DND-41 (cell line): ENCODE measurements at regions not wholly inside any gene's neighbourhood (a gene's known extent, or its start where the extent isn't known, plus 50 kb on each side); places are given as distances from the start of the nearest gene placed in this dataset.

ENCODE experiments used
- ATAC-seq: fragments of 200-7000 bp; cut with Tn5 transposase; 3 replicates; pipeline ENCODE4 v1.9.1; 2021; ENCODE audit warnings: low read depth; ENCODE audit not compliant: insufficient read depth
- DNase-seq: peaks from one replicate; pipeline ENCODE4 v3.0.0-alpha.2; 2020
- H2AFZ ChIP-seq: 2 replicates; pipeline ENCODE4 v1.6.0; 2012; ENCODE audit warnings: low read depth, low read length
- H3K27ac ChIP-seq: 2 replicates; pipeline ENCODE4 v1.5.1; 2012; ENCODE audit warnings: low read length, inconsistent platforms
- H3K27me3 ChIP-seq: fragments of 200-600 bp; sonication (generic); 2 replicates; pipeline ENCODE4 v1.6.0; 2012; ENCODE audit warnings: low read length, mild to moderate bottlenecking, inconsistent platforms; ENCODE audit not compliant: insufficient read depth, poor library complexity
- H3K36me3 ChIP-seq: 2 replicates; pipeline ENCODE4 v1.5.1; 2012; ENCODE audit warnings: low read length, inconsistent platforms; ENCODE audit not compliant: insufficient read depth
- H3K4me1 ChIP-seq: 2 replicates; pipeline ENCODE4 v1.5.1; 2012; ENCODE audit warnings: mild to moderate bottlenecking, low read length; ENCODE audit not compliant: insufficient read depth
- H3K4me2 ChIP-seq: 2 replicates; pipeline ENCODE4 v1.6.0; 2012; ENCODE audit warnings: mild to moderate bottlenecking, moderate library complexity, low read length, inconsistent platforms; ENCODE audit not compliant: insufficient read depth
- H3K4me3 ChIP-seq, 2 experiments: fragments of 200-600 bp in 1 of 2; shearing (Covaris generic) in 1 of 2; 2 replicates each; pipeline ENCODE4 v1.5.1; 2012 to 2016; ENCODE audit warnings: inconsistent platforms in 2 of 2, low read length in 2 of 2, mild to moderate bottlenecking in 2 of 2, low read depth in 1 of 2, moderate library complexity in 1 of 2
- H3K79me2 ChIP-seq: 2 replicates; pipeline ENCODE4 v1.6.0; 2012; ENCODE audit warnings: low read length, inconsistent platforms; ENCODE audit not compliant: insufficient read depth
- H3K9ac ChIP-seq: 2 replicates; pipeline ENCODE4 v1.6.0; 2012; ENCODE audit warnings: low read depth, mild to moderate bottlenecking, inconsistent platforms, low read length, moderate library complexity
- H3K9me3 ChIP-seq: 2 replicates; pipeline ENCODE4 v1.5.1; 2012; ENCODE audit warnings: low read length, moderate library complexity, mild to moderate bottlenecking, inconsistent platforms; ENCODE audit not compliant: insufficient read depth, severe bottlenecking
- H4K20me1 ChIP-seq: 2 replicates; pipeline ENCODE4 v1.6.0; 2012; ENCODE audit warnings: low read length; ENCODE audit not compliant: insufficient read depth
- EZH2 ChIP-seq: IDR thresholded peaks from 3 replicates; pipeline ENCODE4 v1.6.1; 2012; ENCODE audit warnings: borderline replicate concordance, low read depth, mild to moderate bottlenecking, moderate library complexity, low read length, inconsistent platforms; ENCODE audit not compliant: severe bottlenecking
- TF ChIP-seq, protein P1 (sequence below): IDR thresholded peaks from 2 replicates; pipeline ENCODE4 v1.5.1; 2012; ENCODE audit warnings: borderline replicate concordance, low read length, moderate library complexity, mild to moderate bottlenecking; ENCODE audit not compliant: poor library complexity, severe bottlenecking; ENCODE audit errors: extremely low read depth

DNA sequence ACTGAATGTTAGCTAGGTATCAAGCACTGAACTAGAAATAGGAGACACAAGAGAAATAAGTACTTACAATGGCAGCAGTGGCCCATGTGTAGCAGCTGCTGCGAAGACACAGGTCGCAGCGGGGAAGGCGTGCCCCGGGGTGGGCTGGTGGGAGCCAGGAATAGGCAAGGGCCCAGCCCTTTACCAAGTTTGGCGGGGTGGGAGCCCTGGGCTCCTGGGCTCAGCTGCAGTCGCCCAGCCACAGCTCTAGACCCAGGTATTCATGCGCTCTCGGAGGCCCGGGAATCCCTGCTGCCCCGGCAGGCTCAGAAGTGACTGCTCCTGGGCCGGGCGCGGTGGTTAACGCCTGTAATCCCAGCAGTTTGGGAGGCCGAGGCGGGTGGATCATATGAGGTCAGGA lies 1287.3 kb downstream of the CNTNAP5 start:
- no peaks in the 10 kb centered on the region for H4K20me1 ChIP-seq
- H3K9me3 ChIP-seq, result no peaks in the 10 kb centered on the region
- no peak overlapping the region for H2AFZ ChIP-seq
- H3K79me2 ChIP-seq, result no peaks in the 10 kb centered on the region
- no peaks in the 10 kb centered on the region for H3K36me3 ChIP-seq
- no peak overlapping the region for H3K27ac ChIP-seq
- no peak for DNase-seq
- no peaks in the 10 kb centered on the region for H3K4me1 ChIP-seq
- H3K9ac ChIP-seq, result no peak overlapping the region
- ATAC-seq, result no peak
- no peaks in the 10 kb centered on the region for H3K27me3 ChIP-seq
- no peak overlapping the region for H3K4me3 ChIP-seq
- TF ChIP-seq, protein P1, sequence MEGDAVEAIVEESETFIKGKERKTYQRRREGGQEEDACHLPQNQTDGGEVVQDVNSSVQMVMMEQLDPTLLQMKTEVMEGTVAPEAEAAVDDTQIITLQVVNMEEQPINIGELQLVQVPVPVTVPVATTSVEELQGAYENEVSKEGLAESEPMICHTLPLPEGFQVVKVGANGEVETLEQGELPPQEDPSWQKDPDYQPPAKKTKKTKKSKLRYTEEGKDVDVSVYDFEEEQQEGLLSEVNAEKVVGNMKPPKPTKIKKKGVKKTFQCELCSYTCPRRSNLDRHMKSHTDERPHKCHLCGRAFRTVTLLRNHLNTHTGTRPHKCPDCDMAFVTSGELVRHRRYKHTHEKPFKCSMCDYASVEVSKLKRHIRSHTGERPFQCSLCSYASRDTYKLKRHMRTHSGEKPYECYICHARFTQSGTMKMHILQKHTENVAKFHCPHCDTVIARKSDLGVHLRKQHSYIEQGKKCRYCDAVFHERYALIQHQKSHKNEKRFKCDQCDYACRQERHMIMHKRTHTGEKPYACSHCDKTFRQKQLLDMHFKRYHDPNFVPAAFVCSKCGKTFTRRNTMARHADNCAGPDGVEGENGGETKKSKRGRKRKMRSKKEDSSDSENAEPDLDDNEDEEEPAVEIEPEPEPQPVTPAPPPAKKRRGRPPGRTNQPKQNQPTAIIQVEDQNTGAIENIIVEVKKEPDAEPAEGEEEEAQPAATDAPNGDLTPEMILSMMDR, result no peak
- no peak for TF ChIP-seq EZH2
- no peak overlapping the region for H3K4me2 ChIP-seq

DNA sequence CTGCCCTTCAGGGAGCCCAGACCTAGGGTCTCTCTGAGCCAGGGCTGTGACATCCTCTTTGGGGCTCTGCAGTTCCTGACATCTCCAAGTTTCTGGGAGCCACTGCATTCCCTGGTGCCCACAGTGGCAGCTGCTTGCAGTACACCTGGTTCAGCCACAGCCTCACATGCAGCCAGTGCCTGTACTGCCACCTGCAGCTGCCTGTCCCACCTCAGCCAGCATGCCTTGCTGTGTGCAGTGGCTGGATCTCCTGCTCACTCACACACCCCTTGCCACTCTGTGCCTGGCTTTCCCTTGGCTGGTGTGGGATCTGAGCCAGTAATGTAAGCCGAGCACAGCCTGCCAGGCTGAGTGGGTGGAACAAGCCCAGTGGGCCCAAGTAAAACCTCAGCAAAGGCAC lies 1288.7 kb downstream of the CNTNAP5 start:
- Histone ChIP-seq H3K36me3 (no peaks in the 10 kb centered on the region), H3K4me2 (no peak overlapping the region), H3K79me2 (no peaks in the 10 kb centered on the region), H3K4me1 (no peaks in the 10 kb centered on the region), H3K9me3 (no peaks in the 10 kb centered on the region), H2AFZ (no peak overlapping the region), H3K27me3 (no peaks in the 10 kb centered on the region), H3K9ac (no peak overlapping the region), H4K20me1 (no peaks in the 10 kb centered on the region), H3K4me3 (no peak overlapping the region), H3K27ac (no peak overlapping the region)
- DNase-seq, result no peak
- TF ChIP-seq EZH2, result no peak
- TF ChIP-seq, protein P1, result no peak
- ATAC-seq, result no peak

DNA sequence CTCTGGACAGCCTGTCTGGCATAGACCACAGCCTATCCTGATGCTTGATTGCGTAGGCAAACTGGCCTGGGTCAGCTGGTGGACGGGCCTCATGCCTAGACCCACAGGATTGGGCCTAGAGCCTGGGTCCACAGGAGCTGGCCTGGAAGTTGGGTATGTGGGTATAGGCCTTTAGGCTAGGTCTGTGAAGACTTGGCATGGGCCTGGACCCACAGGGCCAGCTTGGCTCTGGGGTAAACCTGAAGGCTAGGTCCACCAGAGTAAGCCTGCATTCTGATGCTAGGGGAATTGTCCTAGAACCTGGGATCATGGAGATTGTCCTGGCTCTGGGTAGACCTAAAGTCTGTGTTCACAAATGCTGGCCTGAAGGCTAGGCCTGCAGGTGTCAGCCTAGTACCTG lies 1293.7 kb downstream of the CNTNAP5 start:
- no peak overlapping the region for H3K9ac ChIP-seq
- no peak overlapping the region for H2AFZ ChIP-seq
- no peaks in the 10 kb centered on the region for H3K36me3 ChIP-seq
- H3K79me2 ChIP-seq, result no peaks in the 10 kb centered on the region
- H3K9me3 ChIP-seq, result no peaks in the 10 kb centered on the region
- no peak overlapping the region for H3K27ac ChIP-seq
- H3K4me3 ChIP-seq, result no peak overlapping the region
- H3K4me2 ChIP-seq, result no peak overlapping the region
- no peak for DNase-seq
- no peaks in the 10 kb centered on the region for H3K27me3 ChIP-seq
- no peak for ATAC-seq
- no peak for TF ChIP-seq EZH2
- TF ChIP-seq, protein P1, result no peak
- H4K20me1 ChIP-seq, result no peaks in the 10 kb centered on the region
- H3K4me1 ChIP-seq, result no peaks in the 10 kb centered on the region

DNA sequence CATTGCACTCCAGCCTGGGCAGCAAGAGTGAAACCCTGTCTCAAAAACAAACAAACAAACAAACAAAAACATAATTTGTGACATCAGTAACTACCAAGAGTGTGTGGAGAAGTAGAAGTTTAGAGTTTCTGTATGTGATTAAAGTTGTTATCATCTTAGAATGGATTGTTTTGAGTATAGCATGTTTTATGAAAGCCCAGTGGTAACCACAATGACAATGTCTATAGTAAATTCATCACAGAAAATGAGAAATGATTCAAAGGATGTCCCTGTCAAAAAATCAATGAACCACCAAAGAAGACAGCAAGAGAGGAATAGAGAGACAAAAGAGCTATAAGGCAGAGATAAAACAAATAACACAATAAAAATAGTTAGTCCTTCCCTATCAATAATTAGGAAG lies 1299.2 kb downstream of the CNTNAP5 start:
- no peaks in the 10 kb centered on the region for H3K4me1 ChIP-seq
- no peak for TF ChIP-seq EZH2
- TF ChIP-seq, protein P1, result no peak
- H3K27ac ChIP-seq, result no peak overlapping the region
- ATAC-seq (no peak), DNase-seq (no peak)
- no peaks in the 10 kb centered on the region for H3K27me3 ChIP-seq
- no peaks in the 10 kb centered on the region for H3K79me2 ChIP-seq
- H2AFZ ChIP-seq, result no peak overlapping the region
- no peak overlapping the region for H3K4me3 ChIP-seq
- no peaks in the 10 kb centered on the region for H4K20me1 ChIP-seq
- no peak overlapping the region for H3K9ac ChIP-seq
- H3K36me3 ChIP-seq, result no peaks in the 10 kb centered on the region
- no peak overlapping the region for H3K4me2 ChIP-seq
- H3K9me3 ChIP-seq, result no peaks in the 10 kb centered on the region
